ENCODE measurements at regions not wholly inside any gene's neighbourhood (a gene's known extent, or its start where the extent isn't known, plus 50 kb on each side); places are given as distances from the start of the nearest gene placed in this dataset.

- H3K4me3 ChIP-seq (ENCODE audit: low read length), result no peak overlapping the region
- DNase-seq (ENCODE audit: low read depth), result no peak
- TF ChIP-seq, protein P1, sequence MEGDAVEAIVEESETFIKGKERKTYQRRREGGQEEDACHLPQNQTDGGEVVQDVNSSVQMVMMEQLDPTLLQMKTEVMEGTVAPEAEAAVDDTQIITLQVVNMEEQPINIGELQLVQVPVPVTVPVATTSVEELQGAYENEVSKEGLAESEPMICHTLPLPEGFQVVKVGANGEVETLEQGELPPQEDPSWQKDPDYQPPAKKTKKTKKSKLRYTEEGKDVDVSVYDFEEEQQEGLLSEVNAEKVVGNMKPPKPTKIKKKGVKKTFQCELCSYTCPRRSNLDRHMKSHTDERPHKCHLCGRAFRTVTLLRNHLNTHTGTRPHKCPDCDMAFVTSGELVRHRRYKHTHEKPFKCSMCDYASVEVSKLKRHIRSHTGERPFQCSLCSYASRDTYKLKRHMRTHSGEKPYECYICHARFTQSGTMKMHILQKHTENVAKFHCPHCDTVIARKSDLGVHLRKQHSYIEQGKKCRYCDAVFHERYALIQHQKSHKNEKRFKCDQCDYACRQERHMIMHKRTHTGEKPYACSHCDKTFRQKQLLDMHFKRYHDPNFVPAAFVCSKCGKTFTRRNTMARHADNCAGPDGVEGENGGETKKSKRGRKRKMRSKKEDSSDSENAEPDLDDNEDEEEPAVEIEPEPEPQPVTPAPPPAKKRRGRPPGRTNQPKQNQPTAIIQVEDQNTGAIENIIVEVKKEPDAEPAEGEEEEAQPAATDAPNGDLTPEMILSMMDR (conservative IDR thresholded peaks at IDR 0.05; ENCODE audit: low read depth, low read length), result no peak
Measured at GRCh38 chr1:80536461-80536860, 1264.3 kb upstream of the ADGRL2 start.

- no peak overlapping the region for H3K4me3 ChIP-seq (ENCODE audit: low read length)
- TF ChIP-seq, protein P1 (conservative IDR thresholded peaks at IDR 0.05; ENCODE audit: low read depth, low read length), result no peak
- DNase-seq (ENCODE audit: low read depth), result no peak
Measured at GRCh38 chr1:80535466-80535865, 1265.3 kb upstream of the ADGRL2 start.

- TF ChIP-seq, protein P1 (conservative IDR thresholded peaks at IDR 0.05; ENCODE audit: low read depth, low read length), result no peak
- no peak overlapping the region for H3K4me3 ChIP-seq (ENCODE audit: low read length)
- no peak for DNase-seq (ENCODE audit: low read depth)
Measured at GRCh38 chr1:80534606-80535360, 1266.0 kb upstream of the ADGRL2 start.

DNA sequence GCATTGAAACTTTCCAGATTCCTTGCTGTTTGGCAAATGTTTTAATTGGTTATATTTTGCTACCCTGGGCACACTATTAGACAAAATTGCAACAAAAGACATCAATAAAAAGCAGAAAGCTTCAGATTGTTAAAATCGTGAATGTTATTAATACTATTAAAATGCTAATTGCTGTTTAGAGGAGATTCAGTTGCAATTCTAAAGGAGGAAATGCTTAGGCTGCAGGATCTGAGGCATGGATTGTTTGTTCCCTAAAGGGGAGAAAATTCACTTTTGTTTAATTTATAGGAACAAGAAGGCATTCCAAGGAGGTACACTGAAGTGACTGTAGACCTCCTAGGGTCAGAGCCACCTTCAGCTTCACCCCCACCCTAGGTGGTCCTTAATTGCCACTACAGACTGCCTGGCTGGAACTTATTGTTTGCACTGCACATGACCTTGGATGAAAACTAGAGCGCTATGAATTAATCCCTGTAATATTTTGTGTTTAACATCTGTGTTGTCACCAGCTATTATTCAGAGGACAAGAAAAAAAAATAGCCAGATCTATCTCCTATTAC lies 1266.9 kb upstream of the ADGRL2 start:
- no peak overlapping the region for H3K4me3 ChIP-seq (ENCODE audit: low read length)
- TF ChIP-seq, protein P1 (conservative IDR thresholded peaks at IDR 0.05; ENCODE audit: low read depth, low read length), result no peak
- DNase-seq (ENCODE audit: low read depth), result no peak

DNA sequence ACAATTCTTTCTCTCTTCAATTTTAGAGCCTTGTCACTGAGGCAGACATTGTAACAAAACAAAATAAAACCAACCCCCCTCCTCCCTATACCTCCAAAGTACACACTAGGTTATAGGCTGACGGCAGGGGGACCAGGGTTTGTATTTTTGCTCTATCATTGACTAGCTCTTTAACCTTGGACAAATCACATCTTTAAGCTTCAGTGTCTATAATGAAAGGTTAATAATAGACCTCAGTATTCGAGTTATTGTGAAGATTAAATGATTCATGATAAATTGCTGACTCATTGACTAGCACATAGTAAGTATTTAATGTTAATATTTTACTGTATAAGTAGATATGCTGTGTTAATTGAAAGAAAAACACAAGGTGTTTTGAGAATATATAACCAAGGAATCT lies 1267.6 kb upstream of the ADGRL2 start:
- no peak for DNase-seq (ENCODE audit: low read depth)
- TF ChIP-seq, protein P1 (conservative IDR thresholded peaks at IDR 0.05; ENCODE audit: low read depth, low read length), result no peak

DNA sequence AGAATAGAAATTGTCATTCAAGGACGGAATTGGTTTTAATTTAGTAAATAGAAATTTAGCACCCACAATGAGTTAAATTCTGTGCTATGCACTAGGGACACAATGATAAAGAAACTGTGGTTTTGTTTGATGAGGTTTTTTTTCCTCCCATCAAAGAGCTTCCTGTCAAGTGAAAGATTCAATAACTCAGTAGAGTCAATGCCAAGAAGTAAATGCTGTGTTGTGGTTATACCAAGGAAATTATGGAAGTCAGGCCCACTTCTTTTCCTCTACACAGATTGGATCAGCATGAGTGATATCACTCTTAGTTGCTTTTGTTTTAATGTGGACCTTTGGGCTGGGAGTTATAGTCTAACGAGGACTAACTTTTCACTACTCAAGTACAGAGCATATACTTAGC lies 1269.6 kb upstream of the ADGRL2 start:
- TF ChIP-seq, protein P1 (conservative IDR thresholded peaks at IDR 0.05; ENCODE audit: low read depth, low read length), result no peak
- DNase-seq (ENCODE audit: low read depth), result no peak
- H3K4me3 ChIP-seq (ENCODE audit: low read length), result no peak overlapping the region

More for the DNA sequence above, 1267.6 kb upstream of the ADGRL2 start:
- no peak overlapping the region for H3K4me3 ChIP-seq (ENCODE audit: low read length)

DNA sequence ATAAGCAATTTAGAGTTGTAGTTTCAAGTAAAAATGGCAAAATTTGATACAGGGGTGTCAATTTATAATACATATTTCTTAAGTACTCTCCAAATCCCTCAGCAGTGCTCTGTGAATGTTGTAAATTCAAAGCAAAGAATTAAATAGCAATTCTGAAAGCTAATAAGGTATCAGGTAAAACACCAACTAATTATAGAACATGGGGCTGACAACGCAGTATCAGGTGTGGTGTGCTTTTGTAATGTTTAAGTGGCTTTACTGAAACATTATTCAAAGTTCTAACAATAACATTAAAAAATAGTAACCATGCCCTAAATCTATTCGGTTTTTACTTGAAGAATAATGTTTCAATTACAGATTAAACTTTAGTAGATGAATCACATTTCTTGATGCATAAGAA lies 1271.2 kb upstream of the ADGRL2 start:
- DNase-seq (ENCODE audit: low read depth), result no peak
- no peak overlapping the region for H3K4me3 ChIP-seq (ENCODE audit: low read length)
- TF ChIP-seq, protein P1 (conservative IDR thresholded peaks at IDR 0.05; ENCODE audit: low read depth, low read length), result no peak
